ENCODE measurements at regions not wholly inside any gene's neighbourhood (a gene's known extent, or its start where the extent isn't known, plus 50 kb on each side); places are given as distances from the start of the nearest gene placed in this dataset.
A peak's percentile ranks its signal among the peaks of the same experiment; 100 is the strongest.

- Histone ChIP-seq H3K27ac (no peak overlapping the region), H3K36me3 (replicated peaks) (no peaks in the 10 kb centered on the region), H3K4me3 (ENCODE audit: low read depth, low read length) (no peak overlapping the region), H3K27me3 (replicated peaks) (no peaks in the 10 kb centered on the region)
- peak; percentile 47 for DNase-seq
- TF ChIP-seq CTCF (IDR thresholded peaks at IDR 0.05; ENCODE audit: low read depth, low read length, missing control alignments): no peak
- in situ Hi-C loops (cut with HindIII; ENCODE audit: low pct_ligation_motif_present, low sequenced_read_pairs): no loop called here
Measured at GRCh38 chr2:217622205-217623060, 380.4 kb downstream of the TNS1 start.

GRCh38 chr2:217621391-217621801 is 381.4 kb downstream of the TNS1 start:
- H3K36me3 ChIP-seq (replicated peaks): no peaks in the 10 kb centered on the region
- TF ChIP-seq CTCF (IDR thresholded peaks at IDR 0.05; ENCODE audit: low read depth, low read length, missing control alignments): no peak
- no peaks in the 10 kb centered on the region for H3K27me3 ChIP-seq (replicated peaks)
- H3K4me3 ChIP-seq (ENCODE audit: low read depth, low read length): no peak overlapping the region
- in situ Hi-C loops (cut with HindIII; ENCODE audit: low pct_ligation_motif_present, low sequenced_read_pairs): no loop called here
- no peak overlapping the region for H3K27ac ChIP-seq
- DNase-seq: no peak

GRCh38 chr2:217618744-217619143 is 384.1 kb downstream of the TNS1 start:
- TF ChIP-seq CTCF (IDR thresholded peaks at IDR 0.05; ENCODE audit: low read depth, low read length, missing control alignments): no peak
- H3K27ac ChIP-seq: no peak overlapping the region
- H3K4me3 ChIP-seq (ENCODE audit: low read depth, low read length): no peak overlapping the region
- in situ Hi-C loops (cut with HindIII; ENCODE audit: low pct_ligation_motif_present, low sequenced_read_pairs): no loop called here
- DNase-seq: no peak
- no peaks in the 10 kb centered on the region for H3K27me3 ChIP-seq (replicated peaks)
- no peaks in the 10 kb centered on the region for H3K36me3 ChIP-seq (replicated peaks)

- peak; percentile 10 for DNase-seq
- no peak for TF ChIP-seq CTCF (IDR thresholded peaks at IDR 0.05; ENCODE audit: low read depth, low read length, missing control alignments)
- in situ Hi-C loops (cut with HindIII; ENCODE audit: low pct_ligation_motif_present, low sequenced_read_pairs): no loop called here
- H3K27me3 ChIP-seq (replicated peaks): no peaks in the 10 kb centered on the region
- H3K36me3 ChIP-seq (replicated peaks): no peaks in the 10 kb centered on the region
- peak overlapping the region; percentile 7 for H3K27ac ChIP-seq
- H3K4me3 ChIP-seq (ENCODE audit: low read depth, low read length): no peak overlapping the region
Measured at GRCh38 chr2:217617616-217618022, 385.2 kb downstream of the TNS1 start.

GRCh38 chr2:217616936-217617335 is 385.9 kb downstream of the TNS1 start:
- Histone ChIP-seq H3K36me3 (replicated peaks) (no peaks in the 10 kb centered on the region), H3K27ac (no peak overlapping the region), H3K4me3 (ENCODE audit: low read depth, low read length) (no peak overlapping the region), H3K27me3 (replicated peaks) (no peaks in the 10 kb centered on the region)
- in situ Hi-C loops (cut with HindIII; ENCODE audit: low pct_ligation_motif_present, low sequenced_read_pairs): no loop called here
- TF ChIP-seq CTCF (IDR thresholded peaks at IDR 0.05; ENCODE audit: low read depth, low read length, missing control alignments): no peak
- DNase-seq: peak; percentile 33

- DNase-seq: no peak
- Histone ChIP-seq H3K4me3 (ENCODE audit: low read depth, low read length) (no peak overlapping the region), H3K27ac (no peak overlapping the region), H3K36me3 (replicated peaks) (no peaks in the 10 kb centered on the region), H3K27me3 (replicated peaks) (no peaks in the 10 kb centered on the region)
- in situ Hi-C loops (cut with HindIII; ENCODE audit: low pct_ligation_motif_present, low sequenced_read_pairs): no loop called here
- TF ChIP-seq CTCF (IDR thresholded peaks at IDR 0.05; ENCODE audit: low read depth, low read length, missing control alignments): no peak
Measured at GRCh38 chr2:217615171-217615570, 387.6 kb downstream of the TNS1 start.

All from brain microvascular endothelial cell (primary cell).